ENCODE measurements at regions not wholly inside any gene's neighbourhood (a gene's known extent, or its start where the extent isn't known, plus 50 kb on each side); places are given as distances from the start of the nearest gene placed in this dataset.

DNA sequence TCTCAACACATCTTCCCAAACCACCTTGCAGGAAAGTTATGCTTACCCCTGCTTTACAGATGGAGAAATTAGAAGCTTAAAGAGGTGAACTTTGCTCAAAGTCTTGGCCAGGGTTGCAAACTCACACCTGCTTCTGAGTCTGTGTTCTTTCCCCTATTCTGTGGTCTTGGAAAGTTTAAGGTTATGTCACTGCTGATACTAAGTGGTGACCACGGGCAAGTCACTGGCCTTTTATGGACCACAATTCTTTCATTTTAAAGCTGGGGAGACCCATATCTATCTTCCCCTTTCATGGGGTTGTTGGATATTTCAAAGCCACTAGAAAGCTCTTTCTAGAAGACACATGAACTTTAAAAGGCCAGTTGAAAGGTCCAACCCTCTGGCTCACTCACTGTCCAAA is 95.4 kb upstream of the KLF4 start:
- TF ChIP-seq, protein P1, sequence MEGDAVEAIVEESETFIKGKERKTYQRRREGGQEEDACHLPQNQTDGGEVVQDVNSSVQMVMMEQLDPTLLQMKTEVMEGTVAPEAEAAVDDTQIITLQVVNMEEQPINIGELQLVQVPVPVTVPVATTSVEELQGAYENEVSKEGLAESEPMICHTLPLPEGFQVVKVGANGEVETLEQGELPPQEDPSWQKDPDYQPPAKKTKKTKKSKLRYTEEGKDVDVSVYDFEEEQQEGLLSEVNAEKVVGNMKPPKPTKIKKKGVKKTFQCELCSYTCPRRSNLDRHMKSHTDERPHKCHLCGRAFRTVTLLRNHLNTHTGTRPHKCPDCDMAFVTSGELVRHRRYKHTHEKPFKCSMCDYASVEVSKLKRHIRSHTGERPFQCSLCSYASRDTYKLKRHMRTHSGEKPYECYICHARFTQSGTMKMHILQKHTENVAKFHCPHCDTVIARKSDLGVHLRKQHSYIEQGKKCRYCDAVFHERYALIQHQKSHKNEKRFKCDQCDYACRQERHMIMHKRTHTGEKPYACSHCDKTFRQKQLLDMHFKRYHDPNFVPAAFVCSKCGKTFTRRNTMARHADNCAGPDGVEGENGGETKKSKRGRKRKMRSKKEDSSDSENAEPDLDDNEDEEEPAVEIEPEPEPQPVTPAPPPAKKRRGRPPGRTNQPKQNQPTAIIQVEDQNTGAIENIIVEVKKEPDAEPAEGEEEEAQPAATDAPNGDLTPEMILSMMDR (IDR thresholded peaks at IDR 0.05; ENCODE audit: low read depth, low read length), result no peak
- TF ChIP-seq EZH2phosphoT487 (IDR thresholded peaks at IDR 0.05; ENCODE audit: low read depth), result no peak
